Loucy (cell line): ENCODE measurements at regions not wholly inside any gene's neighbourhood (a gene's known extent, or its start where the extent isn't known, plus 50 kb on each side); places are given as distances from the start of the nearest gene placed in this dataset.

Experiments used
- EZH2phosphoT487 ChIP-seq: fragments of 200-600 bp; IDR thresholded peaks from 2 replicates; pipeline ENCODE4 v1.6.1; 2018; ENCODE audit warnings: antibody characterized with exemption, mild to moderate bottlenecking, moderate library complexity, borderline replicate concordance
- TF ChIP-seq, protein P1 (sequence below): fragments of 200-600 bp; sonication (generic); conservative IDR thresholded peaks from 2 replicates; pipeline ENCODE4 v1.5.1; 2014; ENCODE audit warnings: mild to moderate bottlenecking, antibody characterized with exemption, low read length

DNA sequence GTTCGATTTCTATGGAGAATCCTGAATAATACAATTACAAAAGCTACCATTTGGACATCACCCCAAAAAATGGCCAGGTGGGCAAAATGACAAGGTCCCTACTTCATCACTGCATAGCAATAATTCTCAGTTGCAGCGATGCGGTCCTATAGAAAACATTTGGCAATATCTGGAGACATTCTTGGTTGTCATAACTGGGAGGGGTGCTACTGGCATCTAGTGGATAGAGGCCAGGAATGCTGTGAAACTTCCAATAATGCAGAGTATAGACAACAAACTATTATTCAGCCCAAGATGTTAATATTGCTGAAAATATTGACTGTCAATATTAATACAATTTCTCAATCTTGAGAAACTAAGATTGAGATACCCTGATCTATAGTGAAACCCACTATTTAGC, 637.8 kb upstream of the PKDCC start:
- TF ChIP-seq, protein P1, sequence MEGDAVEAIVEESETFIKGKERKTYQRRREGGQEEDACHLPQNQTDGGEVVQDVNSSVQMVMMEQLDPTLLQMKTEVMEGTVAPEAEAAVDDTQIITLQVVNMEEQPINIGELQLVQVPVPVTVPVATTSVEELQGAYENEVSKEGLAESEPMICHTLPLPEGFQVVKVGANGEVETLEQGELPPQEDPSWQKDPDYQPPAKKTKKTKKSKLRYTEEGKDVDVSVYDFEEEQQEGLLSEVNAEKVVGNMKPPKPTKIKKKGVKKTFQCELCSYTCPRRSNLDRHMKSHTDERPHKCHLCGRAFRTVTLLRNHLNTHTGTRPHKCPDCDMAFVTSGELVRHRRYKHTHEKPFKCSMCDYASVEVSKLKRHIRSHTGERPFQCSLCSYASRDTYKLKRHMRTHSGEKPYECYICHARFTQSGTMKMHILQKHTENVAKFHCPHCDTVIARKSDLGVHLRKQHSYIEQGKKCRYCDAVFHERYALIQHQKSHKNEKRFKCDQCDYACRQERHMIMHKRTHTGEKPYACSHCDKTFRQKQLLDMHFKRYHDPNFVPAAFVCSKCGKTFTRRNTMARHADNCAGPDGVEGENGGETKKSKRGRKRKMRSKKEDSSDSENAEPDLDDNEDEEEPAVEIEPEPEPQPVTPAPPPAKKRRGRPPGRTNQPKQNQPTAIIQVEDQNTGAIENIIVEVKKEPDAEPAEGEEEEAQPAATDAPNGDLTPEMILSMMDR, result no peak; the same call in 1 of the 2 replicates
- no peak for TF ChIP-seq EZH2phosphoT487
